Activated CD8-positive, alpha-beta memory T cell treated with anti-CD3 and anti-CD28 coated beads, Interleukin-2, amount 50 U/mL, for 24 hours (primary cell): ENCODE measurements at regions not wholly inside any gene's neighbourhood (a gene's known extent, or its start where the extent isn't known, plus 50 kb on each side); places are given as distances from the start of the nearest gene placed in this dataset.
"Not testable (repeated sequence)": the region's sequence is repeated elsewhere in the genome, so short reads cannot be mapped to it uniquely, and the experiment has no call there.

Source experiments
- DNase-seq: peaks from one replicate; pipeline ENCODE4 v3.0.0-alpha.2; 2020; ENCODE audit errors: extremely low read depth

- DNase-seq, result no peak
Observed at GRCh38 chr5:4018007-4018406, 422.4 kb downstream of the IRX1 start.

GRCh38 chr5:4019009-4019769 is 423.6 kb downstream of the IRX1 start:
- DNase-seq, result no peak

- DNase-seq, result no peak
Observed at GRCh38 chr5:4019841-4020240, 424.2 kb downstream of the IRX1 start.

GRCh38 chr5:4020400-4020799 is 424.8 kb downstream of the IRX1 start:
- DNase-seq, result no peak

- DNase-seq, result no peak
Observed at GRCh38 chr5:4022056-4022670, 426.5 kb downstream of the IRX1 start.

GRCh38 chr5:4023091-4023752 is 427.6 kb downstream of the IRX1 start:
- DNase-seq, result no peak

GRCh38 chr5:4023753-4024335 is 428.2 kb downstream of the IRX1 start:
- DNase-seq, result no peak

GRCh38 chr5:4027088-4027734 is 431.6 kb downstream of the IRX1 start:
- DNase-seq, result no peak

GRCh38 chr5:4028384-4028783 is 432.8 kb downstream of the IRX1 start:
- no peak for DNase-seq

GRCh38 chr5:4033546-4033945 is 437.9 kb downstream of the IRX1 start:
- DNase-seq, result not testable (repeated sequence)

- no peak for DNase-seq
Observed at GRCh38 chr5:4036861-4037260, 441.2 kb downstream of the IRX1 start.

GRCh38 chr5:4038994-4039393 is 443.4 kb downstream of the IRX1 start:
- DNase-seq, result no peak

GRCh38 chr5:4042311-4042710 is 446.7 kb downstream of the IRX1 start:
- DNase-seq, result no peak

- DNase-seq, result no peak
Observed at GRCh38 chr5:4043135-4043534, 447.5 kb downstream of the IRX1 start.

- no peak for DNase-seq
Observed at GRCh38 chr5:4044881-4045280, 449.2 kb downstream of the IRX1 start.

GRCh38 chr5:4048398-4048797 is 452.8 kb downstream of the IRX1 start:
- no peak for DNase-seq

GRCh38 chr5:4050203-4050602 is 454.6 kb downstream of the IRX1 start:
- no peak for DNase-seq

GRCh38 chr5:4053136-4053535 is 457.5 kb downstream of the IRX1 start:
- DNase-seq, result no peak

- no peak for DNase-seq
Observed at GRCh38 chr5:4054092-4054491, 458.5 kb downstream of the IRX1 start.

- no peak for DNase-seq
Observed at GRCh38 chr5:4058899-4059298, 463.3 kb downstream of the IRX1 start.

GRCh38 chr5:4065472-4066320 is 470.1 kb downstream of the IRX1 start:
- no peak for DNase-seq
